NCI-H1092 treated with DMSO at 0.1 percent for 48 hours (cell line): ENCODE measurements at regions not wholly inside any gene's neighbourhood (a gene's known extent, or its start where the extent isn't known, plus 50 kb on each side); places are given as distances from the start of the nearest gene placed in this dataset.
"Not testable (repeated sequence)": the region's sequence is repeated elsewhere in the genome, so short reads cannot be mapped to it uniquely, and the experiment has no call there.

ENCODE experiments used
- DNase-seq: peaks from one replicate; lab custom pipeline; 2025; lab: John Stamatoyannopoulos, UW

DNA sequence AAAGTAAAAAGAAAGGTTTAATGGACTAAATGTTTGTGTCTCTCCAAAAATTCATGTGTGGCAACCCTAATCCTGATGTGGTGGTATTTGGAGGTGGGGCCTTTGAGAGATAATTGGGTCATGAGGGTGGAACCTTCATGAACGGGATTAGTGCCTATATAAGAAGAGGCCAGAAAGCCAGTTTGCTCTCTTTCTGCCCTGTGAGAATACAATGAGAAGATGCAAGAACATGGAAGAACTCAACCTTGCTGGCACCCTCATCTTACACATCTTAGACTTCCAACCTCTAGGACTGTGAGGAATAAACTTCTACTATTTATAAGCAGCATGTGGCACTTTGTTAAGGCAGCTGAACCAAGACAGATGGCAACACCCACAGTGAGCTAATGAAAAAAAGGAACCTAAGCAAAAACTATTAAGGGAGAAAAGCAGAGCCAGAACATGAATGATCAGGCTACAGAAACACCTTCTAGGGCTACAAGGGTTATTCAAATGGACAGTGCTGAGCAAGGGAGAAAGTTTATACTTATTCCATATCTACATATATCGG, 159.5 kb downstream of the PLK2 start:
- no peak for DNase-seq

DNA sequence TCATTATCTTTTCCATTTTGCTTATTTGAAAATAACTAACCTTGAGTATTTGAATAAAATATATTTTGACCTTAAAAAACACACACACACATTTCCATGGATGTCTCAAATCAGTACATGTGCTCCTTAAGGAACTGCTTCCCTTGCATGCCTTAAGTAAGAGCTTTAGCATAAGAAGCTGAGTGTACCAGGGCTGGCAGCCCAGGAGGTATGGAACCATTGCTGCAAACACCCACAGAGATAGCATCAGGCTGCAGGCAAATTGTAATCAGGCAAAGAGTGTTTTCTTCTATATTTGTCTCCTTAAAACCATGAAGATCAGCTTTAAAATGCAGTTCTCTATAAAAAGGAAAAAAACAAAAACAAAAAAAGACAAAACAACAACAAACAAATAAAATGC, 160.6 kb downstream of the PLK2 start:
- DNase-seq = no peak

DNA sequence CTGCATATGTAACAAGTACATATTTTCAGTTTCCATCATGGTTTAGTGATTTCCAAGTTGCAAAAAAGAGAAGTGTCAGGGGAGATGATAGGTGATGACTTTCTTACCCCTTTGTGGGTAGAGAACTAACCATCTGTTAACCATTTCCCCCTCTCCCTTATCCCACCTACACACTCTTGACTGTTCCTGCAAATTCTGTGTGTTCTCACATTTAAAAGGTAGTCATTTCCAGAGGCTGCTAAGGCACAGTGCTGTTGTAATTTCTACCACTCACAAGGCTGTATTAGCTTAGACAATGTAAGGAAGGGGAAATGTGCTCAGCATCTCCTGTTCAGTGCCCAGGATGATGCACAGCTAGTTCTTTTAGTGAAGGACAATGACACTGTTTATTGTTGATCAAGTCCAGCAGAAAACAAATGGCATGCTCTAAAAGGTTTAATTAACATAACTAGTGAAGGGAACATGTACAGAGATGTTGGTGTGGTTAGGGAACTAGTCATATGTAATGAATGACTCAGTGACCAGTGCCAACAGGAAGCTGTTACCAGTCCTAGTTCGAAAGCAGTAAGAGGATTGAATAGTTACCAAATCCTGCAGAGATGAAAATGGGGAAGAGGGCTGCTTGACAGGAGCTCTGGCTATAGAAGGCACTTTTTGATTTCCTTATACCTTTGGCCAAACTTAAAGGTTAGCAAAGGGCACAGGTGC, 165.1 kb downstream of the PLK2 start:
- no peak for DNase-seq

DNA sequence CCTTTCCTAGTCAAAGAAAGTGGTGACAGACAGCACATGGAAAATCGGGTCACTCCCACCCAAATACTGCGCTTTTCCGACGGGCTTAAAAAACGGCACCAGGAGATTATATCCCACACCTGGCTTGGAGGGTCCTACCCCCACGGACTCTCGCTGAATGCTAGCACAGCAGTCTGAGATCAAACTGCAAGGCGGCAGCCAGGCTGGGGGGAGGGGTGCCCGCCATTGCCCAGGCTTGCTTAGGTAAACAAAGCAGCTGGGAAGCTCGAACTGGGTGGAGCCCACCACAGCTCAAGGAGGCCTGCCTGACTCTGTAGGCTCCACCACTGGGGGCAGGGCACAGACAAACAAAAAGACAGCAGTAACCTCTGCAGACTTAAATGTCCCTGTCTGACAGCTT, 171.6 kb downstream of the PLK2 start:
- not testable (repeated sequence) for DNase-seq

DNA sequence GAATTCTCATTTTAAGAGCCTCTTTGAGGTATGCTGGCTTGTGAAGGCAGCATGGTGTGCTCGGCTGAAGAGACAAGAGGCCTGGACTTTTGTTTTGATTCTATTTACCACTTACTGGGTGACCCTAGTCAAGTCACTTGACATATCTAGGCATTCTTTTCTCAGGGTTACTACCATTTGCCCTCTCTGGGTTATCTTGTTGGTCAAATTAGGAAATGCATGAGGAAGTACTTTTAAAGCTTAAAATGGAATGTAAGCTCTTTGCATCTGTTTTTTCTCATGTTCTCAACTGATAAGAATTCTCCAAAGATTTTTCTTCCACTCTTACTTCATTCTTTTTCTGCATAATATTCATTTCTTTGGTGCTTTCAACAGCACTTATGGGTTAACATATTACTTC, 173.1 kb downstream of the PLK2 start:
- no peak for DNase-seq

DNA sequence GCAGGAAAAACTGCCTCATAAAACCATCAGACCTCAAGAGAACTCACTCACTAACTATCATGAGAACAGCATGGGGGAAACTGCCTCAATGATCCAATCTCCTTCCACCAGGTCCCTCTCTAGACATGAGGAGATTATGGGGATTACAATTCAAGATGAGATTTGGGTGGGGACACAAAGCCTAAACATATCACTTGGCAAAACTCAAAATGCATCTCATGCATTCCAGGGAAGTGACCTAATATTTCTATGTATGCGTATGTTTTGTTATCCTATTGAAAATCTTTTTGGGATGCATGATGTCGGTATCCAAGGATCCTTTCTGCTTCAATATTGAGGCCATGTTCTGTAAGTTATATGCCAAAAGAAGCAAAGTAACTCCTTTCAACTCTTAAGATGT, 174.0 kb downstream of the PLK2 start:
- DNase-seq = no peak

DNA sequence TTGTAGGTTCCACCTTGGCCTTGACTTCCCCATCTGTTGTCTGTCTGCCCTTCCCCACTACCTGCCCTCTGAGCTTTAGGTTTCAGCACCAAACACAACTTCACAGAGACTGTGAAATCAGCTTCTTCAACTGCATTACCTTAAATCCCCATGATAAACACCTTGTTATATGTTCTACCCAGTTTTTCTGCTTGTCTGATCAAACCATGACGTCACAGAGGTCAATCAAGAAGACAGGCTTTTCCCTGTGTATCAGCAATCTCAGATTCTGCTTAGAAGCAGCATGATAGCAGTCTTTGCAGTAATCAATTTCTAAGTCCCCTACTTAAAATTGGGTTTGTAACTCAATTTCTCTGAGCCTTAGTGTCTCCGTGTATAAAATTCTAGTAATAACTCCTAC, 175.0 kb downstream of the PLK2 start:
- DNase-seq = no peak

DNA sequence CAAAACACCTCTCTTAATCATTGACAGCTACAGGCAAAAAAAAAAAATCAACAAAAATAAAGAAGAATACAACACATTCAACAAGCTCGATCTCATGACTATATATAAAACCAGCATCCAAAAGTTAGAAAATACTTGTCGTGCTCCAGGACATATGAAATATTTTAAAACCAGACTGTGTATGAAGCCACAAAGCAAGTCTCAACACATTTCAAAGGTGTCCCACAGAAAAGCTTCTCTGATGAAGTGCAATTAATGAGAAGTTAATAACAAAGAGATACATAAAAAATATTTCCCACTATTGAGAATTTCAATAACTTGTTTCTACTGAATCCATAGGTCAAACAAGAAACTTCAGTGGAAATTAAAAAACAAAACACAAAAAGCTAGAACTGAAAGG, 178.7 kb downstream of the PLK2 start:
- no peak for DNase-seq

DNA sequence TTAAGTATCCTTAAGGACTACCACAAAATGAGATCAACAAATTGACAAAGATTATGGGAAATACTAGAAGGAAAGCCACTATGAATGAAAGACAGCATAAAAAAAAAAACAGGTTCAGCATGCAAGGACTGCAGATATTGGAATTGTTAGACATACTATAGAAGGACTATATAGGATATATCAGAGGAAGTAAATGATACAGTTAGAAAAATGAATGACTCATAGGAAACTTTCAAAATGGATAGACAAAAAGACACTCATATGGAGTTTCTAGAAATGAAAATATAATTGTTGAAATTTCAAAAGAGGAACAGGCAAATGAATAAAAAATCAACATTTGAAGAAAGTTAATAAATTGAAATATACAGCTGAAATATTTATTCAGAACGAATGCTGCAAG, 180.6 kb downstream of the PLK2 start:
- DNase-seq = no peak

DNA sequence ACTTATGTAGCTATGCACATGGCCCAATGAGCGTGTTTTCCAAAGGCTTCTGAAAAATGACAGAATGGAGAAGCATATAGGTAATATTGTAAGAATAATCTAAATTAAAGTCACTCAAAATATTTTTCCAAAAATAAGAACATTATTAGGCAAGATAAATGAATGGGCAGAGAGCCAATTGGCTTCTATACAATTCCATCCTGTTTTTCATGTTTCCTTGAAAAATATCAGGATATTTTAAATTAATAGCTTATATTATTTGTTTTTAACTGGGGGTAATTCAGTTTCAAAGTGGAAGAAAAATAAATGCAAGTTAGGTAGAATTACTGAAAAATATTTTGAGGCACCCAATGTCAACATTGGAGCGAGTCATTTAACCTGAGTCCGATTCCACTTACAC, 183.5 kb downstream of the PLK2 start:
- DNase-seq = no peak

DNA sequence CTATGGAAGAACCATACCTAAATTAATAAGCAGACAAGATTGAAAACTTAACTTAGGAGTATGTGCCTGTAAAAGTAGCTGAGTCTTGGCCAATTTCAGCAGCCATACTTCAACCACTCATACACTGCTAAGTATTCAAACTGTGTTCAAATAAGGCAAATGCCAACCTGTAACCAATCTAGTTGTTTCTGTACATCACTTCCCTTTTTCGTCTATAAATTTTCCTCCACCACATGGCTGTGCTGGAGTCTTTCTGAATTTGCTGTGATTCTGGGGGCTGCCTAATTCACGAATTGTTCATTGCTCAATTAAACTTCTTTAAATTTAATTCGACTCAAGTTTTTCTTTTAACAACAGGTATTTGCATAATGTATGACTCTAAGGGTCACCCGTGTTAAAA, 184.4 kb downstream of the PLK2 start:
- DNase-seq = no peak

DNA sequence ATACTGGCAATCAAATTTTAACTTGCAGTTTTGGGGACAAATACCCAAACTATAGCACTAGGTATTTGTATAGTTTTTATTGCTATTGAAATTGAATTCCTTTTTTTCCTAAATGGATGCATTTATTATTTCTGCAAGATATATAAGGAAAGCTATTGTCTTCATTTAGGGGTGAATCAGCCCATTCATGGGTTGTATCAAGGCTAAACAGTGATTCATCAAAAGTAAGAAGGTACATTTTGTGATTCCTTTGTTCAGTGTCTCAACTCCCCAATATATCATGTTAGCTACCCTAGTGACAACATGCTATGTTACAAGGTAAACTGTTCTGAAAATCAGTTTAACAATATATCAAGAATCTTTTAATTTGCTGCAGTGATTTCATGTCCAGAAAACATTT, 185.7 kb downstream of the PLK2 start:
- DNase-seq = no peak

DNA sequence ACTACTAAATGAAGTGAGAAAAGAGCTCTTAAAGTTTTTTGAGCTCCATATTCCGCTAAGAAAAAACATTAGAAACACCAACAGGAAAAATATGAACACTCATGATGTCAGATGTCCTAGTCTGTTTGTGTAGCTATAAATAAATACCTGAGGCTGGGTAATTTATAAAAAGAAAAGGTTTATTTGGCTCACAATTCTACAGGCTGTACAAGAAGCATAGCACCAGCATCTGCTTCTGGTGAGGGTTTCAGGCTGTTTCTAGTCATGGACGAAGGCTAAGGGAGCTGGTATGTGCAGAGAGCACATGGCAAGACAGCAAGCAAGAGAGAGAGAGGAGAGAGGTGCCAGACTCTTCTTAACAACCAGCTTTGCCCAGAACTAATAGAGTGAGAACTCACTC, 186.2 kb downstream of the PLK2 start:
- DNase-seq = no peak

DNA sequence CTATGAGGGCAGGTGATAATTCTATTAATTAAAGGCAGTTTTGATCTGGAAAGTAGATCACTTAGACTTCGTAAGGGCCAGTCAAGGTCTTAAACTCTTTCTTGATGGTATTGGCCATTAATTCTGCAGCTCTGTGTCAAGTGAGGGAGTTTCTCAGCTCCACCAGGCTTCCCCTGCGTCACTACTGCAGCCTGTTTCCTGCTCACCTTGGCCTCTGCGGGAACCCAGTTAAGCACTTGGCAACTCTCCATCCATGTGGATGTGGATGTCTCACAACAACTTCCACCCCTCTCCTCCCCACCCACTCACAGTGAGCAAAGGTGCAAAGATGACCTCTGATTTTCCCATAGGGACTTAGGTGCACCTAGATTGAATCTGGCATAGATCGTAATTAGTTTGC, 191.6 kb downstream of the PLK2 start:
- no peak for DNase-seq

DNA sequence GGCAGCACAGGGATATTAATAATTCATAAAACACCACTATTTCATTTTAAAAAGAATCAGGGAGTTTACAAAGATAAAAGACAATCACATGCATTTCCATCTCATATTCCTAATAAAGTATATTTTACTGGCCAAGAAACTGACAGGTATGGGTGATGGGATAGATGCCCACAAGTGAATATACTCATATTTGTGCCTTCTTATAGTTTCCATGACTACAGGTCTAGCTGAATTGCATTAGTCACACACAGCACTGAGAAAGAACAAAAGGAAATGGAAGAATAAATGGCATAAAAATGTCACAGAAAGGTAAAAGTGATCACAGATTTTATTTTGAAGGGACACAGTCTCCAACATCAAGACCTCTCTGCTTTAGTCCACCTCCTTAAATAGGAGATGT, 193.5 kb downstream of the PLK2 start:
- no peak for DNase-seq

DNA sequence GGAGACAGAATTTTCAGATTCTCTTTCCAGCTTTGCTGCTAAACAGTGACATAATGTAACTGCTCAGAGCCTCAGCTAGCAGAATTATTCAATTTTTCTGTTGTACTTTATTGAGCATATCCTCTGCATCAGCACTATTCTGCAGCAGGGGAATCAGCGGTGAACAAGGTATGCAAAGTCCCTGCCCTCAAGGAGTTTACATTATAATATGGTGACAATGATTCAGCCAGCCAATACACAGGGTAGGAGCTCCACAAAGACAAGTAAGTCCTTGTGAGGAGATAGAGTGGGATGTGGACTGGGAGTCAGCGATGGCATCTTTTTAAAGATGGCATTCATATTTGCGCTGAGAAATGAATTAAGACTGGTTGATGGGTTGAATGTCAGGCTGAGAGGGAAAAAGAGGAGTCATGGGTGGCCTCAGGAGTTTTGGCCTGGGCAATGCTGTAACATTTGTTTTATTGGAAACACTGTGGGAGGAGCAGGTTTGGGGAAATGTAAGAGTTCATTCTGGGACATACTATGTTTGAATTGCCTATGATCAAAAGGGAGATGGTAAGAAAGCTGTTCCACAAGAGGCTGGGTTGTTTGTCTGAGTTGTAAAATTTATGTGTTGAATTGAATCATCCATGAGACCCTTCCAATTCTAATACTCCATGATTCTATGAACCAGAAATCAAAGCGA, 194.5 kb downstream of the PLK2 start:
- DNase-seq = no peak

DNA sequence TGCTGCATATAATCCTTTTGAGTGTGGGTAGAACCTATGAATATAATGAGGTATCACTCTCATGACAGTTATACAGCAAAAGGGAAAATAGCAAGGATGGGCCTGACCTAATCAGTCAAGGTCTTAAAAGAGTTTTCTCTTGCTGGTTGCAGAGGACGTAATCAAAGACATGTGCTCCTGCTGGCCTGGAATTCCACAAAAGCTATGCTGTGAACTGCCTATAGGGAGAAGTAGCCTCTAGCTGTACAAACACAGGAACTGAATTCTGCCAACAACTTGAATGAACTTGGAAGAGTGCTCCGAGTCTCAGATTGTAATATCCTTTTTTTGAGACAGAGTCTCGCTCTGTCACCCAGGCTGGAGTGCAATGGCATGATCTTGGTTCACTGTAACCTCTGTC, 195.6 kb downstream of the PLK2 start:
- DNase-seq = no peak

DNA sequence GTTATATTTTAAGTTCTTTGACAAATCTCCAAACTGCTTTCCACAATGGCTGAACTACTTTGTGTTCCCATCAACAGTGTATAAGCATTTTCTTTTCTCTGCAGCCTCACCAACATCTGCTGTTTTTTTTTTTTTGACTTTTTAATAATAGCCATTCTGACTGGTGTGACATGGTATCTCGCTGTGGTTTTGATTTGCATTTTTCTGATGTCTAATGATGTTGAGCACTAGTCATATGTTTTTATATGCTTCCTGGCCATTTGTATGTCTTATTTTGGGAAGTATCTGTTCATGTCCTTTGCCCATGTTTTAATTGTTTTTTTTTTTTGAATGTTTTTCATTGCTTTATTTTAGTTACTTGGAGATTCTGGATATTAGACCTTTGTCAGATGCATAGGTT, 196.6 kb downstream of the PLK2 start:
- DNase-seq = no peak

DNA sequence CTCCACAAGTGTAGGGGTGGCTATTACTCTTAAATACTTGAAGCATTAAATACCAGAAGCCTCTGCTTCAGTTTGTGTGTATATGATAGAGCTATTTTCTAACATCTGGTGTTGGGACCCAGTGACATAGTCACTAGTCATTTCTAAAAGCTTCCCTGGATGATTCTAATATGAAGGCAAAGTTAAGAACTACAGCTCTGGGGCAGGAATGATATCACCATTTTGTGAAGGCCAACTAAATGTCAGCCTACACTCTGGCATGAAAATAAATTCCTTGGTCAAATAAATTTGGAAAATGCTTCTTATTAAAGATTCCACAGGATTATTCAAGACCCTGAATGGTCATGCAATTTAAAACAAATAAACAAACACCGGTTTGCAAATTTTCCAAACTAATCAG, 197.7 kb downstream of the PLK2 start:
- no peak for DNase-seq

DNA sequence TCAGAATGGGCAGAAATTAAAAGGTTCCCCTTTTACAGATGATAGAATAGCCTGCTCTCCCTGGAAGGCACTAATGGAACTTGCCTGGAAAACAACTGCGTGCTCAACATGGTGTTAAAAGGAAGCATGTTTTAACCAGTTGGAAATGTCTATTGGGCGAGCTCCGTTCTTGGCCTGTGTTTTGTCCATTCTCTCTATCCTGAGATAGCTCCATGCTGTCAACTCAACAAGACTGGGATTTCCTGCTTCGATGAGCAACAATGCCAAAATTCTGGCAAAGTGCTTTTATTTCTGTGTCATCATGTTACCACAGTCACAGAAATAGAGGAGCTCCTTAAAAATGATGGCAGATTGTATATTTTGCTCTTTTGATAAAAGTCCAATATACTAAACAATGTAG, 198.3 kb downstream of the PLK2 start:
- DNase-seq = no peak

DNA sequence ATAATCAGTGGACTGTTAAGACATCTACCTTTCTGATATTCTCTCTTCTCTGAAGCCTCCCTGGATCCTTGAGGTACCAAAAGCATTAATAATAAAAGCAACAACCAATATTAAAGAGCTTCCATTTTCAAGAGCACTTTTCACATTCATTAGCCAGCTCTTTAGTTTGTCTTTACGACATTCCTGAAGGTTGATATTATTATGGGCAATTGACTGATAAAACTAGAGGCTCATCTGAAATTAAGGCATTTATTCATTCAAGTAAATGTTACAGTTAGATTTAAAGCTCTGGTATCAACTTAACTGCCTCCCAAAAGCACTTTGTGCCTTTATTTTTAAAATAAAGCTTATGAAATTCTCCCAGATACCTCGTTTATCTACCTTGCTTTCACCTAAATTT, 199.6 kb downstream of the PLK2 start:
- DNase-seq = no peak

DNA sequence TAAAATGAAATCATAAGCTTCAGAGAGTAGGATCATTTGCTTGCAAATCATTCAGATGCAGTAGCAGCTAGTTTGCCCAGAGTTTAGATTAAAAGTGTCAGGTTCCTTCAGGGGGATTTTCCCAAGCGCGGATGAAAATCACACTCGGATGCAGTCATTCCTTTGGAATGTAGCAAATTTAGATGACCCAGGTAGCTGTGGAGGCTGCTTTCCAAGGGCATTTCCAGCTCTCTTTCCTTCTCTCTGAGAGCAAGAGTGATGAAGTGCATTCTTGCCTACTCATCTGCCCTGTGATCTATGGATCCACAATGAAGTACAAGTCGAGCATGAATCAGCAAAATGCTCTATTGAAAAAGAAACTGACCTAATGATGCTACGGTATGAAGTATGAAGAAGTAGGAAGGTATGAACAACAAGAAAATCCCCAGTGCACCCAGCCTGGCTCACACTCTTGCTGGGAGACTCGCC, 200.2 kb downstream of the PLK2 start:
- no peak for DNase-seq

DNA sequence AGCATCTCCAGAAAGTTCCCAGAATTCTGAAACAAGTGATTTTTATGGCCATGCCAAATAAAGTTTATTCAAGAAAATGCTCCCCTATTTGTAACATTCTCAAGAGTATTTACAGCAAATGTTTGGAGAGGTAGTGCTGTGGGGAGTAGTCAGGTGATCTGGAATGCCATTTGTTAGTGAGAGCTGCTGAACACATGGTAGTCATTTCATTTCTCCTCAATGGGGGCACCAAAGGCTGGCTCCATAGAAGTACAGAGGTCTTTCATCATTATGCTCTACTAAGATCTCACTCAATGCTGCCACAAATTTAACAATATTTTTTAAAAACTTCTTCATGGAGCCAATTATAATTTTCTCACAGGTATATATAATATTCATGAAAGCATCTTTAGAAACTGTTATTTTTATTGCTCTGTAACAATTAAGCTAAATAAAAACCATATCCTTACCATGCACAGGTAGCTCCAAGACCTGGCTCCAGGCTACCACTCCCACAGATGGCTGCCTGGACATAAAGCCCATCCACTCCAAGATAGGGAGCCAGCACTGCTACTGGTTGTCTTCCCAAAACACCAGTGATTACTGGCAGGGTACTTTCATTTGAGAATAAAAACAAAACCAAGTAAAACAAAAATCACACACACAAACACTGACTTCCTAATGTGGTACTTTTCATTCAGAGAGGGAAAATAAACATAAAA, 200.8 kb downstream of the PLK2 start:
- no peak for DNase-seq
